ENCODE measurements at regions not wholly inside any gene's neighbourhood (a gene's known extent, or its start where the extent isn't known, plus 50 kb on each side); places are given as distances from the start of the nearest gene placed in this dataset.

GRCh38 chr2:138329162-138329561 lies 172.4 kb upstream of the SPOPL start:
- H3K27me3 ChIP-seq (ENCODE audit: control insufficient read depth, insufficient read depth, low read length): no peaks in the 10 kb centered on the region
- no peaks in the 10 kb centered on the region for H3K9me3 ChIP-seq (ENCODE audit: control insufficient read depth, insufficient read depth, low read length)
- WGBS (ENCODE audit: insufficient coverage, insufficient read length): no CpG with 5 or more reads among the region's 3 CpGs
- no peaks in the 10 kb centered on the region for H3K4me1 ChIP-seq (ENCODE audit: control insufficient read depth, insufficient read depth, low read length)
- no peak overlapping the region for H3K27ac ChIP-seq (ENCODE audit: low read length)
- no peak for DNase-seq (ENCODE audit: low read depth, low spot score)
- H3K36me3 ChIP-seq (ENCODE audit: control insufficient read depth, insufficient read depth, low read length): no peaks in the 10 kb centered on the region
- H3K4me3 ChIP-seq (ENCODE audit: low read length): no peak overlapping the region

- no peaks in the 10 kb centered on the region for H3K9me3 ChIP-seq (ENCODE audit: control insufficient read depth, insufficient read depth, low read length)
- no peak overlapping the region for H3K4me3 ChIP-seq (ENCODE audit: low read length)
- H3K27me3 ChIP-seq (ENCODE audit: control insufficient read depth, insufficient read depth, low read length): no peaks in the 10 kb centered on the region
- H3K4me1 ChIP-seq (ENCODE audit: control insufficient read depth, insufficient read depth, low read length): no peaks in the 10 kb centered on the region
- no peak for DNase-seq (ENCODE audit: low read depth, low spot score)
- whole genome bisulfite sequencing (ENCODE audit: insufficient coverage, insufficient read length): no CpG with 5 or more reads among the region's 1 CpG
- H3K27ac ChIP-seq (ENCODE audit: low read length): no peak overlapping the region
- no peaks in the 10 kb centered on the region for H3K36me3 ChIP-seq (ENCODE audit: control insufficient read depth, insufficient read depth, low read length)
Observed at GRCh38 chr2:138329591-138329990, 172.0 kb upstream of the SPOPL start.

GRCh38 chr2:138333121-138333520 lies 168.4 kb upstream of the SPOPL start:
- no peaks in the 10 kb centered on the region for H3K27me3 ChIP-seq (ENCODE audit: control insufficient read depth, insufficient read depth, low read length)
- H3K4me3 ChIP-seq (ENCODE audit: low read length): no peak overlapping the region
- no peaks in the 10 kb centered on the region for H3K4me1 ChIP-seq (ENCODE audit: control insufficient read depth, insufficient read depth, low read length)
- no peak for DNase-seq (ENCODE audit: low read depth, low spot score)
- no peaks in the 10 kb centered on the region for H3K9me3 ChIP-seq (ENCODE audit: control insufficient read depth, insufficient read depth, low read length)
- no peak overlapping the region for H3K27ac ChIP-seq (ENCODE audit: low read length)
- H3K36me3 ChIP-seq (ENCODE audit: control insufficient read depth, insufficient read depth, low read length): no peaks in the 10 kb centered on the region

- no peak for DNase-seq (ENCODE audit: low read depth, low spot score)
- Histone ChIP-seq H3K9me3 (ENCODE audit: control insufficient read depth, insufficient read depth, low read length) (no peaks in the 10 kb centered on the region), H3K27me3 (ENCODE audit: control insufficient read depth, insufficient read depth, low read length) (no peaks in the 10 kb centered on the region), H3K4me3 (ENCODE audit: low read length) (no peak overlapping the region), H3K27ac (ENCODE audit: low read length) (no peak overlapping the region), H3K4me1 (ENCODE audit: control insufficient read depth, insufficient read depth, low read length) (no peaks in the 10 kb centered on the region), H3K36me3 (ENCODE audit: control insufficient read depth, insufficient read depth, low read length) (no peaks in the 10 kb centered on the region)
- WGBS (ENCODE audit: insufficient coverage, insufficient read length): no CpG with 5 or more reads among the region's 1 CpG
Observed at GRCh38 chr2:138333677-138334076, 167.9 kb upstream of the SPOPL start.

- no peak for DNase-seq (ENCODE audit: low read depth, low spot score)
- Histone ChIP-seq H3K27ac (ENCODE audit: low read length) (no peak overlapping the region), H3K9me3 (ENCODE audit: control insufficient read depth, insufficient read depth, low read length) (no peaks in the 10 kb centered on the region), H3K4me1 (ENCODE audit: control insufficient read depth, insufficient read depth, low read length) (no peaks in the 10 kb centered on the region), H3K27me3 (ENCODE audit: control insufficient read depth, insufficient read depth, low read length) (no peaks in the 10 kb centered on the region), H3K36me3 (ENCODE audit: control insufficient read depth, insufficient read depth, low read length) (no peaks in the 10 kb centered on the region), H3K4me3 (ENCODE audit: low read length) (no peak overlapping the region)
- WGBS (ENCODE audit: insufficient coverage, insufficient read length): no CpG with 5 or more reads among the region's 3 CpGs
Observed at GRCh38 chr2:138334323-138334722, 167.2 kb upstream of the SPOPL start.

- no peak overlapping the region for H3K4me3 ChIP-seq (ENCODE audit: low read length)
- H3K27ac ChIP-seq (ENCODE audit: low read length): no peak overlapping the region
Observed at GRCh38 chr2:138335036-138335435, 166.5 kb upstream of the SPOPL start.

GRCh38 chr2:138336146-138336545 lies 165.4 kb upstream of the SPOPL start:
- WGBS (ENCODE audit: insufficient coverage, insufficient read length): no CpG with 5 or more reads among the region's 2 CpGs
- Histone ChIP-seq H3K9me3 (ENCODE audit: control insufficient read depth, insufficient read depth, low read length) (no peaks in the 10 kb centered on the region), H3K4me3 (ENCODE audit: low read length) (no peak overlapping the region), H3K27me3 (ENCODE audit: control insufficient read depth, insufficient read depth, low read length) (no peaks in the 10 kb centered on the region), H3K36me3 (ENCODE audit: control insufficient read depth, insufficient read depth, low read length) (no peaks in the 10 kb centered on the region), H3K4me1 (ENCODE audit: control insufficient read depth, insufficient read depth, low read length) (no peaks in the 10 kb centered on the region), H3K27ac (ENCODE audit: low read length) (no peak overlapping the region)
- DNase-seq (ENCODE audit: low read depth, low spot score): no peak

More at GRCh38 chr2:138335036-138335435, 166.5 kb upstream of the SPOPL start:
- H3K4me1 ChIP-seq (ENCODE audit: control insufficient read depth, insufficient read depth, low read length): no peaks in the 10 kb centered on the region
- DNase-seq (ENCODE audit: low read depth, low spot score): no peak
- H3K9me3 ChIP-seq (ENCODE audit: control insufficient read depth, insufficient read depth, low read length): no peaks in the 10 kb centered on the region
- H3K27me3 ChIP-seq (ENCODE audit: control insufficient read depth, insufficient read depth, low read length): no peaks in the 10 kb centered on the region
- H3K36me3 ChIP-seq (ENCODE audit: control insufficient read depth, insufficient read depth, low read length): no peaks in the 10 kb centered on the region

- Histone ChIP-seq H3K36me3 (ENCODE audit: control insufficient read depth, insufficient read depth, low read length) (no peaks in the 10 kb centered on the region), H3K27ac (ENCODE audit: low read length) (no peak overlapping the region), H3K4me3 (ENCODE audit: low read length) (no peak overlapping the region), H3K27me3 (ENCODE audit: control insufficient read depth, insufficient read depth, low read length) (no peaks in the 10 kb centered on the region), H3K9me3 (ENCODE audit: control insufficient read depth, insufficient read depth, low read length) (no peaks in the 10 kb centered on the region), H3K4me1 (ENCODE audit: control insufficient read depth, insufficient read depth, low read length) (no peaks in the 10 kb centered on the region)
- DNase-seq (ENCODE audit: low read depth, low spot score): no peak
- WGBS (ENCODE audit: insufficient coverage, insufficient read length): no CpG with 5 or more reads among the region's 2 CpGs
Observed at GRCh38 chr2:138355244-138355643, 146.3 kb upstream of the SPOPL start.

GRCh38 chr2:138356178-138356577 lies 145.4 kb upstream of the SPOPL start:
- Histone ChIP-seq H3K9me3 (ENCODE audit: control insufficient read depth, insufficient read depth, low read length) (no peaks in the 10 kb centered on the region), H3K27ac (ENCODE audit: low read length) (no peak overlapping the region), H3K4me1 (ENCODE audit: control insufficient read depth, insufficient read depth, low read length) (no peaks in the 10 kb centered on the region), H3K36me3 (ENCODE audit: control insufficient read depth, insufficient read depth, low read length) (no peaks in the 10 kb centered on the region), H3K27me3 (ENCODE audit: control insufficient read depth, insufficient read depth, low read length) (no peaks in the 10 kb centered on the region), H3K4me3 (ENCODE audit: low read length) (no peak overlapping the region)
- no peak for DNase-seq (ENCODE audit: low read depth, low spot score)
- WGBS (ENCODE audit: insufficient coverage, insufficient read length): no CpG with 5 or more reads among the region's 4 CpGs

GRCh38 chr2:138359532-138359931 lies 142.0 kb upstream of the SPOPL start:
- Histone ChIP-seq H3K27me3 (ENCODE audit: control insufficient read depth, insufficient read depth, low read length) (no peaks in the 10 kb centered on the region), H3K4me3 (ENCODE audit: low read length) (no peak overlapping the region), H3K36me3 (ENCODE audit: control insufficient read depth, insufficient read depth, low read length) (no peaks in the 10 kb centered on the region), H3K9me3 (ENCODE audit: control insufficient read depth, insufficient read depth, low read length) (no peaks in the 10 kb centered on the region), H3K27ac (ENCODE audit: low read length) (no peak overlapping the region), H3K4me1 (ENCODE audit: control insufficient read depth, insufficient read depth, low read length) (no peaks in the 10 kb centered on the region)
- WGBS (ENCODE audit: insufficient coverage, insufficient read length): no CpG with 5 or more reads among the region's 1 CpG
- no peak for DNase-seq (ENCODE audit: low read depth, low spot score)

GRCh38 chr2:138364554-138365162 lies 136.9 kb upstream of the SPOPL start:
- Histone ChIP-seq H3K36me3 (ENCODE audit: control insufficient read depth, insufficient read depth, low read length) (no peaks in the 10 kb centered on the region), H3K9me3 (ENCODE audit: control insufficient read depth, insufficient read depth, low read length) (no peaks in the 10 kb centered on the region), H3K4me1 (ENCODE audit: control insufficient read depth, insufficient read depth, low read length) (no peaks in the 10 kb centered on the region), H3K27me3 (ENCODE audit: control insufficient read depth, insufficient read depth, low read length) (no peaks in the 10 kb centered on the region), H3K4me3 (ENCODE audit: low read length) (no peak overlapping the region), H3K27ac (ENCODE audit: low read length) (no peak overlapping the region)
- WGBS (ENCODE audit: insufficient coverage, insufficient read length): no CpG with 5 or more reads among the region's 1 CpG
- DNase-seq (ENCODE audit: low read depth, low spot score): no peak
